ENCODE measurements at regions not wholly inside any gene's neighbourhood (a gene's known extent, or its start where the extent isn't known, plus 50 kb on each side); places are given as distances from the start of the nearest gene placed in this dataset.

DNA sequence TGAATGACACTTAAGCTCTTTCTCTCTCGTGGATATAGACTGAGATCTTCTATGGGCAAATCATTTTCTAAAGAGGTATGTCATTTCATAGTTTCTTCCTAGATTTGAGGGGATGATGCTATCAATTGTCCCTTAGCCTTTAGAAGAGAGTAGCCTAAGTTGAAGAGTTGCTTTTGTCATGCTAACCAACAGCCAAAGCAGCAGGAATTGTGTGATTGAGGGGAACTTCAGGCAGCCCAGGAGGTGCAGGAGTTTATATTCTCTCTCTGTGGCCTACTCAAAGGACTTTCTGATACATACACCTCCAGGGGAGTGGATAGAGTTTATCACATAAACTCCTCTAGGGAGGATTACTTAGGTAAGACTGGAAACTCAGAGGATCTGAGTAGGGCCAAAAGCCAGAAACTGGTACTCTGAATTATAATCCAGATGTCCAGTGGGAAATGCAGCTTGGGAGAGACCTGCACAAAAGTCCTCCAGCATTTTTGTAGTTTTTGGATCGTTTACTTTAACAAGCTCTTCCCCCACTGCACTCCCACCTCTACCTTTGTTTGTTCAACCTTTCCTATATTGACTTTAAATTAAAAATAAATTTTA lies 150.7 kb upstream of the CCDC68 start:
- Histone ChIP-seq H3K9me3 (ENCODE audit: low read depth) (no peaks in the 10 kb centered on the region), H3K27me3 (no peaks in the 10 kb centered on the region), H3K4me1 (ENCODE audit: low read depth) (no peaks in the 10 kb centered on the region), H3K27ac (no peak overlapping the region), H3K4me3 (no peak overlapping the region), H3K36me3 (no peaks in the 10 kb centered on the region)
- DNase-seq (ENCODE audit: low read depth in 1 of 2, low spot score in 1 of 2) = no peak
- TF ChIP-seq, protein P1, sequence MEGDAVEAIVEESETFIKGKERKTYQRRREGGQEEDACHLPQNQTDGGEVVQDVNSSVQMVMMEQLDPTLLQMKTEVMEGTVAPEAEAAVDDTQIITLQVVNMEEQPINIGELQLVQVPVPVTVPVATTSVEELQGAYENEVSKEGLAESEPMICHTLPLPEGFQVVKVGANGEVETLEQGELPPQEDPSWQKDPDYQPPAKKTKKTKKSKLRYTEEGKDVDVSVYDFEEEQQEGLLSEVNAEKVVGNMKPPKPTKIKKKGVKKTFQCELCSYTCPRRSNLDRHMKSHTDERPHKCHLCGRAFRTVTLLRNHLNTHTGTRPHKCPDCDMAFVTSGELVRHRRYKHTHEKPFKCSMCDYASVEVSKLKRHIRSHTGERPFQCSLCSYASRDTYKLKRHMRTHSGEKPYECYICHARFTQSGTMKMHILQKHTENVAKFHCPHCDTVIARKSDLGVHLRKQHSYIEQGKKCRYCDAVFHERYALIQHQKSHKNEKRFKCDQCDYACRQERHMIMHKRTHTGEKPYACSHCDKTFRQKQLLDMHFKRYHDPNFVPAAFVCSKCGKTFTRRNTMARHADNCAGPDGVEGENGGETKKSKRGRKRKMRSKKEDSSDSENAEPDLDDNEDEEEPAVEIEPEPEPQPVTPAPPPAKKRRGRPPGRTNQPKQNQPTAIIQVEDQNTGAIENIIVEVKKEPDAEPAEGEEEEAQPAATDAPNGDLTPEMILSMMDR (IDR thresholded peaks at IDR 0.05; ENCODE audit: low read depth, low read length) = no peak

DNA sequence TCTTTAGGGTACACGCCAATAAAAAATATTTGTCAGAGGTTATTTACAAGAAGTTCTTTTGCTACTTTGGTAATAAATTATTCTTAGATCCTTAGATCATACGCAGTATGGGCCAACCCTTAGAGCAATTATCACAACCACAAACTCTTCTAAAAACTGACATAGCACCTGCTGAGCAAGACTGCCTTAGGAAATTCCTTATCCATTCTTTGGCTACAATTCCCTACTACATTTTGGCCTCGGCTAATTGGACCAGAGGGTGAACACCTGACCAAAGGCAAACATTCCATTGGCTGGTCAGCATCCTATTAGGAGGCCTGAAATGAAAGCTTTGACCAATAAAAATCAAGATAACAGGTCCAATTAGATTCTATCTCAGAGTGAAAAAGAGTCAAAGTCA lies 147.6 kb upstream of the CCDC68 start:
- Histone ChIP-seq H3K36me3 (no peaks in the 10 kb centered on the region), H3K27me3 (no peaks in the 10 kb centered on the region), H3K9me3 (ENCODE audit: low read depth) (no peaks in the 10 kb centered on the region), H3K4me3 (no peak overlapping the region), H3K4me1 (ENCODE audit: low read depth) (peaks cover 3% of the 10 kb centered on the region), H3K27ac (no peak overlapping the region)
- TF ChIP-seq, protein P1 (IDR thresholded peaks at IDR 0.05; ENCODE audit: low read depth, low read length) = no peak
- DNase-seq (ENCODE audit: low read depth in 1 of 2, low spot score in 1 of 2) = no peak

DNA sequence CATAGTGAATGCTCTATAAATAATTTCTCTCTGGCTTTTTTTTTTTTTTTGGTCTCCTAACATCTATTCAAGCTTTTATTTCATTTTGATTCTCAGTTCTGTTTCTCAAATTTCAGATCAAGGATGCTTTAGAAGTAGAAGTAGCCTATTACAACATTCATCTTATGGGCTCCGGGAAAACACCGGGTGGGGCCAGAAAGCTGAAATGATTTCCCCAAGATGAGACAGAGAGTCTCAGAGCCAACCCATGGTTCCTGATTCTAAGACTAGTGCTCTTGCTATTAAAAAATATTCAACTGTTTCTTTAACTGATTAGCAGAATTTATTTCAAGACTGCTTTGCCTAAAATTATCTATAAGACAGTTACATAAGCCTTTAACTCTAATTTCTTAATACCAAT lies 147.2 kb upstream of the CCDC68 start:
- Histone ChIP-seq H3K27ac (no peak overlapping the region), H3K4me1 (ENCODE audit: low read depth) (peaks cover 3% of the 10 kb centered on the region), H3K27me3 (no peaks in the 10 kb centered on the region), H3K9me3 (ENCODE audit: low read depth) (no peaks in the 10 kb centered on the region), H3K36me3 (no peaks in the 10 kb centered on the region), H3K4me3 (no peak overlapping the region)
- TF ChIP-seq, protein P1 (IDR thresholded peaks at IDR 0.05; ENCODE audit: low read depth, low read length) = no peak
- DNase-seq (ENCODE audit: low read depth in 1 of 2, low spot score in 1 of 2) = no peak

DNA sequence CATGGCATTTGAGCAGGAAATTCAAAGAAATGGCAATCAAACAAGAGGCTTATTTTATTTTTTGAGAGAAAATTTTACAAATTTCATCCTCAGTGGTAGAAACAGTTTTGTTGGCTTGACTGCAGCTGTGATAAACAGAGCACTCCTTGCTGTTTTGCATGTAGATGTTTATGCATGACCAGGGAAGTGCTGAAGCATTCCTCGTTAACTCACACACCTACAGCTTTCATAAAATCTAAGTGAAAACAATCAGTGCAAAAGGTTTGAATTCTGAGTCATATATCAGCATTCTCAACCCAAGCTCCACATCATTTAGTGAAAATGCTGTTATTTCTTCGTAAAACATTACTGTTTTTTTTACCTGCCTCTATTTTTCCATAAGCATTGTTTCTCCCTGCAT lies 146.6 kb upstream of the CCDC68 start:
- TF ChIP-seq, protein P1 (IDR thresholded peaks at IDR 0.05; ENCODE audit: low read depth, low read length) = no peak
- Histone ChIP-seq H3K36me3 (no peaks in the 10 kb centered on the region), H3K27me3 (no peaks in the 10 kb centered on the region), H3K4me1 (ENCODE audit: low read depth) (peaks cover 3% of the 10 kb centered on the region), H3K27ac (no peak overlapping the region), H3K4me3 (no peak overlapping the region), H3K9me3 (ENCODE audit: low read depth) (no peaks in the 10 kb centered on the region)
- no peak for DNase-seq (ENCODE audit: low read depth in 1 of 2, low spot score in 1 of 2)

DNA sequence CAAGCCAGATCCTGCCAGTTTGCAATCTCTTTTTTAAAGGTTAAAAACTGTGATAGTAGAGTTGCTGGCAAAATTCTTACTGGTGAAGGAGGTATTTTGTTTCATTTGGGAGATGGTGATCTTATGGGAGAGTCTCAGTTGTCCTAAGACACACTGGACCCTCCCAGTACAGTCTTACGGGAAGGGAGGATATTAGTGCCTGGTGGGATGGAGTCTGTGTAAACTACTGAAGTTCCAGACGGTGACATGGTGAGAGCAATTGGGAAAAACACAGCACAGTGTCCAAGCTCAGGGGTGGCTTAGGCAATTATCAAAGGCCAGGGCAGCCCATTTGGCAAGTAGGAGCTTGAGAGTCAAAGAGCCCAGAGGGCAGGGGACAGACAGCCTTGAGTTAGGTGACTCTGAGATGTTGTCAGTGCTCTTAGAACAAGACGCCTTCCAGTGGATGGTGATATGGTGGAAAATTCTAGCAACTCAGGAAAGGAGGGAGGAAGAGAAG lies 143.7 kb upstream of the CCDC68 start:
- Histone ChIP-seq H3K27ac (no peak overlapping the region), H3K27me3 (no peaks in the 10 kb centered on the region), H3K4me3 (no peak overlapping the region), H3K36me3 (no peaks in the 10 kb centered on the region), H3K4me1 (ENCODE audit: low read depth) (peaks cover 3% of the 10 kb centered on the region), H3K9me3 (ENCODE audit: low read depth) (no peaks in the 10 kb centered on the region)
- TF ChIP-seq, protein P1 (IDR thresholded peaks at IDR 0.05; ENCODE audit: low read depth, low read length) = no peak
- no peak for DNase-seq (ENCODE audit: low read depth in 1 of 2, low spot score in 1 of 2)
